ENCODE measurements at regions not wholly inside any gene's neighbourhood (a gene's known extent, or its start where the extent isn't known, plus 50 kb on each side); places are given as distances from the start of the nearest gene placed in this dataset.
"Not testable (repeated sequence)": the region's sequence is repeated elsewhere in the genome, so short reads cannot be mapped to it uniquely, and the experiment has no call there.

DNA sequence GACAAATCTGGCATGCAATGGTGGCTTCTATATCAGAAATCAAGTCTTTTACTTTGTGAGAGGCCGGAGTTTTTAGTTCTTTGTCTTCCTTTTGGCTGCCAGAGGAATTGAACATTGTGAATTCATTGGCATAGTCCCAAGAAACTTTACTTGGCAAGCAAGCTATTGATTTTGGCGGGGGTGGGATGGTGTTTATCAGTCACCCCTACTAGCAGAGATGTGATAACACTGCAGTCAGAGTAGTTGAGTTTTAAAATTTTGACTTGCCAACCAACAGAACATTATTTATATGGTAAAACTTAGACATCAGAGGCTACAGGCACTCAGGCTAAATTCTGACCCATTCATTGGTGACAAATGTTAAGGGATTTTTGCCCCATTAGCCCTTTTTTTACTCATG, 129.7 kb downstream of the FAM72C start:
- not testable (repeated sequence) for DNase-seq (ENCODE audit: low read depth)

DNA sequence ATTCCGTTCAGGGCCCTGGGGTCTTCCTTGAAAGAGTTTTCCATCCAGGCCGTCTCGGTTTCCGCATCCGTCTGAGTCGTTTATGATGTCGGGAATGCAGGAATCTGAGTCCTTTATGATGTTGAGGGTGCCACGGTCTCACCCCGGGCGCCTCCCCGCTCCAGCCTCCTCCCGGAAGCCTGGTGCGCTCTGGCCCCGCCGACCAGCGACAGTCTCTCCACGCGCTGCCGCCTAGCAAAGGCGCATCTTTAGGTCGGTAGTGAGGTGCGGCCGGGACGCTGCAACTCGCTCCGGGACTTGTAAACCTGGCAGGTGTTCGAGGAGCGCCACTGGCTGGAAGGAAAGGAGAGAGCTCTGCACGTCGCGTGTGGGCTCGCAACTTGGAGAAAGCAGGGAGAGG, 132.6 kb downstream of the FAM72C start:
- DNase-seq (ENCODE audit: low read depth) = not testable (repeated sequence)

DNA sequence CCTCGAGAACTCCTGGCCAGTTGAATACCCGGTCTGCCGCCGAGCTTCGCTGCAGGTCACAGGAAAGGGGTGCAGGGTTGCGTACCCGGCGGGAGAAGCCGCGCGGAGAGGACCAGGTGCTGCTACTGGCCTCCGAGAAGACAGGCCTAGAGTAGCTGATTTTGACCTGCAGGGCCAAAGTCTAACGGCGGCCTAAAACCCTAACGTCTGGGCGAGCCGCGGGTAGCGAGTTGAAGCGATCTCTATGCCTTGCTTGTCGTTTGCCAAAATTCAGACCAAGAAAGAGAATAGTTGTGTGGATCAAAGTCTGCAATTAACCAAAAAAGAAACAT, 133.2 kb downstream of the FAM72C start:
- DNase-seq (ENCODE audit: low read depth) = not testable (repeated sequence)

DNA sequence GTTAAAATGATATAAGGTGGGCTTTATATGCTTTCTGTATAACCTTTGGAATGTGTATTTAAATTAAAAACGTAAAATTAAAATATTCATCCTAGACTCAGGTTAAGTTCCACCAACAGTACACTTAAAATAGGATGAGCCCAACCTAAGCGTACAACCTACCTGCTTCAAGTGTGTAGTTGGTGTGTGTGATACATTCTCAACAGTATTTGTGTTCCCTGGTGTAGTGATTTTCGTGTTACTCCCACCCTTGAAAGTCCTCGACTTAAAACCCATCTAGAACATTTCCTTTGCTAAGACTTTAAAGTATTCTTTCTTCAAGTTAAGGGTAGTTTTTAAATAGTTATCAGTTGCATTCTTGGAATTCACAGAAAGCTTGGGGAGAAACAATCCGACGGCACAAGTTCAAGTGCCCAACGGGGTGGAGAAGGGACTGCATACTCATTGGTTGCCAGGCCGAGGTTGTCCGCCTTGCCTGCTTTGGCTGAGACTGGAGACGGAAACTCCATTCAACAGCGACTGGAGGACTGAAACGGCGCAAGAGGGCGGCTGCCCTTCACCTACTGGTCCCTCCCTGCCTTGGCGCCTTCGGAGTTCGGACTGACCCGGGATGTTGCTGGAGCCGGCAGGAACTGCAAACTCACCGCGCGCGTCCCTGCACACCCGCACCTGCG, 133.7 kb downstream of the FAM72C start:
- not testable (repeated sequence) for DNase-seq (ENCODE audit: low read depth)

DNA sequence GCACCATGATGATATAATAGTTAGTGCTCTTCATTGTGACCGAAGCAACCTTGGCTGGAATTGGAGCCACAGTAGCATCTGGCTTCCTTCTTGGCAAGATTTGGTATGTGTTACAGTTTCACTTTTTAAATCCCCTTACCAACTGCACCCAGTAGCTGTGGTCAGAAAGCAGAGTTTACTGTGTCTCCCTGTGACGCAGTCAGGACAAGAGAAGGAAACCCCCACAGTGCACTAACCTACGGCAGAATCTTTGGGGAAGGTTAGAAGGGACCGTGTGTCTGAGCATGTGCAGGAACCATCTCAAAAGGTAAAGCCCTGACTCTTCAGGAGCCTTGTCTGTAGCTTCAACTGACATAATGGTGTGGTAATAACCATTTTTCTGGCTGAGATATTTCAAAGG, 138.4 kb downstream of the FAM72C start:
- DNase-seq (ENCODE audit: low read depth) = not testable (repeated sequence)

DNA sequence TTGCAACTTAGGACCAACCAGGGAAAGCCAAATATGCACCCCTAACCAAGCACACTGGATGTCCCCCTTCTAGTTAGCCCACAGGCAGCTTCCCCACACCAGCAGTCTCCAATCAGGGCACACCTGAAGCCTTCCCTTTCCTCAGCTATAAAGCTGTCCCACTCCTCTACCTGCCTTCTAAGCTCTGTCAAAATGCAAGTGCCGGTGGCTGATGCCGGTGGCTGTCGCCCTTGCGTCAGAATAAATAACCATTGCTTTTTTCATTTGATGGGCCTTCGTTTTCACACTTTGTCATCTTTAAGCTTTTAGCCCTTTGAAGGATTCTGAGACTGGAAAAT, 139.4 kb downstream of the FAM72C start:
- not testable (repeated sequence) for DNase-seq (ENCODE audit: low read depth)

DNA sequence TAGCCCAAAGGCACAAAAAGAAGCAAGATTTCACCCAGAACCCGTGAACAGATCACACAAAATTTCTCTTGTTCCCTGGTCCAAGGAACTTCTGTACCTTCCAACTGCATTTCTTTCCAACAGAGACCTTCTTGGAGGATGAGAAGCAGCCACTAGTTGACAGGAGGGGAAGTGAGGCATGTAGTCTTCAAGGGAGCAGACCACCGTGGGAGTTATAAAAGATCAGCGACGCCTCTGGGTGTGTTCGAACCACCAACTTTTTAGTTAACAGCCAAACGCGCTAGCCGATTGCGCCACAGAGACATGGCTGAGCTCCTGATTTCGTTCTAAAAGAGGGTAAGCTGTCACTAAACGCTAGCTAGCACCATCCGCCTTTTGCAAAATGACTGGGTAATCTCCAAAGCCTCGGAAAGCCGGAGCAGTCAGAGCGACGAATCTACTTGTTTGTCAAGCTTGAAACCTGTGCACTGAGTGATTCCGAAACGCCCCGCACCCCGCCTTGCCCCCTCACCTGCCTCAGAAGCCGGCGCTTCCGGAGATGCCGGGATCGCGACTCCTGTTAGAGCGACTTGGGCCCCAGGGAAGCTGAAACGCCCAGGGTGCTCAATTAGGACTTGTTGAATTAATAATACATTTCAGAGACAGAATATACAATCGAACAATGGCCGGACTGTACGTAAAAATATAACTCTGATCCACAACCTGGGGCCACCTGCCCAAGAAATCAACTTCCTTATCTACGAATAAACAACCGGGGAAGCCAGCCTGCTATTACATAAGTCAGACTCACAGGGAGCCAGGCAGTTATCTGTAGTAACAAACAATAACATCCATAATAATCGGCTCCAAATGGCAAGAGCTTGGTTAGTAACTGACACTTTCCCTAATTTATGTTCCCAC, 140.1 kb downstream of the FAM72C start:
- DNase-seq (ENCODE audit: low read depth) = not testable (repeated sequence)

DNA sequence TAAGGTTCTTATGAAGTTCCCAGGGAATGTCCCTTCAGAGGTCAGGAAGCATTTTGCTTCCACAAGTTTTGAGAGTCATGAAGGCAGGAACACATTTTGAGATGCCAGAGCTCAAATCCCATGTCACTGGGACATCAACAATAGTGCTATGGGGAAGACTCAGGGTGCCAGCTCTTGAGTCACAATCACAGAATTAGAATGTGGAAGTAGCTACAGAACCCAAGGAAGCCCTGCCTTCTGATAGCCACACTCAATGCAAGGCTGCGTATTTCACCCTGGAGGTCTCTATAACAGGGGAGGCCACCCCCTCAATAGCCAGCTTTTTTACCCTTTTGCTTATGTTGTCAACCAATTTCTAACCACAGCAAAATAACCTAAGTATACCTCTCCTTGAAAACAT, 145.6 kb downstream of the FAM72C start:
- not testable (repeated sequence) for DNase-seq (ENCODE audit: low read depth)

DNA sequence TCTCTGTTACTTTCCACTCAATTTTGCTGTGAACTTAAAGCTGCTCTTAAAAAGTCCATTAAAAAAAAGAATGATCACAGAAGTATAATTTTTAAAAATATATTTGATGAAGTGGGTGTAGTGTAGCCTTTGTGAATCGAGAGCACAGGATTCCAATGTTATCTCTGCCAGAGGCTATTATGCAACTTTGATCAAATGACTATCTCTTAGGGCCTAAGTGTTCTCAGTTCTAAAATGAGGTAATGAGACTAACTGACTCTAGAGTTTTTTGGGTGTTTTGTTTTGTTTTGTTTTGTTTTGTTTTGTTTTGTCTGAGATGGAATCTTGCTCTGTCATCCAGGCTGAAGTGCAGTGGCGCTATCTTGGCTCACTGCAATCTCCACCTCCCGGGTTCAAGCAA, 147.5 kb downstream of the FAM72C start:
- not testable (repeated sequence) for DNase-seq (ENCODE audit: low read depth)

DNA sequence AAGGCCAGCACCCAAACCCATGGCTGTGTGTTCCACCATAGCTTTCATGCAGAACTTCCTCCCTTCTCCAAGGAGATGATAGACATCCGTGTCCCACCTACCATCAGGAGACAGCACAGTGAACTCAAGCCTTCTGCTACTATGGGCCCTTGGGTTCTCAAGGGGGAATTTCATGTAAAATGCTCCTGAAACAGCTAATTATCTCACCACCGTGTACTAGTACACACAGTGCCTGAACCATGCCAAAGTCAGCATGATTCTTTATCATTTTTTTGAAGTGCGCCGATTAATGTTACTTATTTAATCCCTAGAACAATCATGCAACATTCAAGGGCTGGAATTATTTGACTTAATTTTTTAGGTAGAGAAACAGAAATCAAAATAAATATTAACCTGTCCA, 151.7 kb downstream of the FAM72C start:
- DNase-seq (ENCODE audit: low read depth) = not testable (repeated sequence)

DNA sequence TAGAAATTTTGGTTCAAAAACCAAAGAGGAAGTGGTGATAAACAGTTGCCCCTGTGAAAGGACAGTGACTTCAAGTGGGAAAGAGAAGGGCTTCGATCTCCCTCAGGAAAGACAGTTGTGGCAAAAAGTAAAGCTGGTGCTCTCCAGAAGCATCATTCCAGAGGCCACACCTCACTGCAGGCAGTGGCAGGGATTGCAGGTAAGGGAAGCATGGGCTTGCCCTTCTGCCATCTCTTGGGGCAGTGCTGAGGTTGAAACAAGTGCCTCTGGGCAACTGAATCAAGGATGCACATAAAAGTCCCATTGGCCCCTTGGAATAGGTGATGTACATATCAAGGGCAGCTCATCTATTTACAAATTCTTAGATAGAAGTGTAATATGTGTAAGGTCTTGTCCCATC, 155.4 kb downstream of the FAM72C start:
- DNase-seq (ENCODE audit: low read depth) = not testable (repeated sequence)

DNA sequence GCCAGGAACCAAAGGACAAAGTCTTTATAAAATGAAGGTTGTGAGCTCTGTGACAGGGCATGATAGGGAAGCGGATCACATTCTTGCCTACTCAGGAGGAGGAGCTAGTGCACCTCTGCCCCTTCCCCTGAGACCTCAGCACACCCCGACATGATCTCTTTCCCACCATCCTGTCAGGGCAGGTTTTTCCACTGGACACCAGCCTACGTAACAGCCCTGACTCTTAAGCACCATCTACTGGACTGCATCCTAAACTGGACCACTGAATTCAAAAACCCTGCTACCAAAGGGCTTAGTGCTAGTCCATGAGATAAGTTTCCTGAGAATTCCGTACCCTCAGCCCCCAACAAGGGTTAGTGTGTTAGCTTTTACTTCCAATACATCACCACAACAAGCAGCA, 166.4 kb downstream of the FAM72C start:
- DNase-seq (ENCODE audit: low read depth) = not testable (repeated sequence)

DNA sequence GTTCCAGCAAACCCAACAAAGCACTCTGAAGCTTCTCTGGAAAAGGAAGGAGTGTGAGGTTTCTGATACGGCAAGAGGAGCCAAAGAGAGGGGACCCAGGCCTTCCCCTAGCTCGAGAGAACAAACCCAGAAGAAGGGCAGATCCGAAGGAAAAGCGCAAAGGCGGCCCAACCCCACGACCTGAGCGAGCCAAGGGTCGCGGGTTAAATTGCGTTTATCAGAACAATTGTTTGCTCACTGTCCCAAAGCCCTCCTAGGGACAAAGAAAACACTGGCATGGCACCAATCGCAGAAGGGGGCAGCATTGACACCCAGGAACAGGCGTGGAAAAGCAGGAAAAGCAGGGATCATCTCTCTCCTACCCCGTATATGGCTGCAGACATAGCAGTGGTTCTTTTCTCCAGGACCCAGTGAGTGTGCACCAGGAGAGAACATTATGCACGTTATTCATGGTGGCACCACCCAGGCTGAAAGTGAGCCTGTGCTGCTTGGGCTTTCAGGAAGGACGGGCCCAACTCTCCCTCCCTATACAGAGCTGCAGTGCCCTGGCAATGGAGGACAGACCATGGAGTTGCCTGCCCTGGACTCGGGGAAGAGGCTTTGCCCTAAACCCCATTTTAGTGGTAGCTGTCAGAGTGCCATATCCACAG, 167.0 kb downstream of the FAM72C start:
- DNase-seq (ENCODE audit: low read depth) = not testable (repeated sequence)

DNA sequence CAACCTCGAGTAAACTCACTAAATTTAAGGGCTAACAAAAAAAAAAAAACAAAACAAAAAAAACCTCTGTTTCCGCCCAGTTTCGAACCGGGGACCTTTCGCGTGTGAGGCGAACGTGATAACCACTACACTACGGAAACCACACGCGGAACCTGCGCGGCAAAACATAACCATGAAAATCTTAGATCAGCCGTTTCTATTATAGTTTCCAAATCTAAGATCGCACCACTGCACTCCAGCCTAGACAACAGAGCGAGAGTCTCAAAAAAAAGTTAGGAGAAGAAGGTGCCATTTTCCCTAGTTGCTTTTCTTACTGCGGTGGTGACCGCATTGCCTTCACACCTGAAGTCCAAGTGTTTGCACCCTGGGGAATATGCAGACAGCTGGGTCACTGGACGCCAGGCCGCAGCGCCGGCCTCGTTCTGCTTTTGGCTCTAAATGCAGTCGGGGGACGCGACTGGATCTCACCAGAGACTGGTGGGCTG, 167.8 kb downstream of the FAM72C start:
- not testable (repeated sequence) for DNase-seq (ENCODE audit: low read depth)

DNA sequence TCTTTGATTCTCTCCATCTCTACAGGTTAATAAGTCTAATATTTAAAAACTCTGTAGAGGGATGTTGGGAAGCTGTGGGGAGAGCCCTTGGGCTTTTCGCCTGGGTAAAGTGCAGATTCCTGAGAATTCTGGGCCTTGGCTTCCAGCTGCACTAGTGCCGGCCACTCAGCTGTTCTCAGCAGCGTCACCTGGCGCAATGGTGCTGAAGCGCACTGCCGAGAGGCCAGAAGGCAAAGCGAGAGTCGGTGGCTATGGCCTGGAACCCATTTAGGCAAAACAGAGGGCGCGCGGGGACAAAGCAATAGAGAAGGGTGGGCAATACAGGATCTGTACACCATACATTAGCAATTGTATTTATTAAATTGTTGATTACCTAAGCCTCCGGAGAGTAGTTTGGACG, 168.7 kb downstream of the FAM72C start:
- DNase-seq (ENCODE audit: low read depth) = not testable (repeated sequence)

DNA sequence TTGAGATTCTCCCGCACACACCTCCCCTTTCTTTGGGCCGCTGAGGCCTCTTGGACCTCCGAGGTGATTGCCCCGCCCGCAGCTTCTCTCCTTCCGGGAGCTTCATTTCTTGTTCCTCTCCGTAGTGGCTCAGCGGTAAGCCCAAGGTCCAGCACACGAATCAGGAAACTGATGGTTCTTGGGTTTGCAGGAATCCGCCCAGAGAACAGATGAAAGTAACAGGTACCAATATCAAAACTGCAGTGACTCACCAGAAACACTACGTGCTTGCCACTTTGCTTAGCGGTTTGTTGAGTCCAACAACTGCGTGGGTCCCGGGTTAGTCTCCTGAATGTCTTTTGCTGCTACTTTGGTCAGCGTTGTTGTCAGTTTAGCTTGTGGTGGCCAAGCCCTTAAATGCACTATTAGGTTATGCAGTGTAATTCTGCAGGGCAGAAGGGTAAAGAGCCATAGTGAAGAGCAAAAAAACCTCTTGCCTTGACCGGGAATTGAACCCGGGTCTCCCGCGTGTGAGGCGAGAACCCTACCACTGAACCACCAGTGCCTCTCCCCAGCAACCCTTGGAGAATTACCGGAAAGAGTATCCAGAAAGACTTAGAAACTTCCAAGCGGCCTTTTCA, 172.1 kb downstream of the FAM72C start:
- DNase-seq (ENCODE audit: low read depth) = not testable (repeated sequence)

DNA sequence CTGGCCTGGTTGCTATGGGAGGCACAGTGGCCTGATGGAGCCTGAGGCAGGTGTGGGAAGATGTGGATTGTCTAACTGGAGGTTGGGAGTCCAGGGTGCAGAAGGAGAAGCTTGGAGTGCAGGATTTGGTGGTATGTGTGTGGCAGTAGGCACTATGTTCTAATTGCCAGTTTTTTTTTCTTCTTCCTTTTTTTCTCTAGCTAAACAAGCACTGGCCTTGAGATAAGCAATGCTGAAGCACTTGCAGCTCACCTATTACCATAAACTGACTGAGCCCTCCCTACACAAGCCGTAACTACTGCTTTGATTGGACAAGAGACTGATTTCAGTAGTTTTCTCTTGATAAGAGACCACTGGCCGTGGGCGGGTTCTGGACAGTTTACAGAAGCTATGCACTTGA, 175.4 kb downstream of the FAM72C start:
- DNase-seq (ENCODE audit: low read depth) = not testable (repeated sequence)

DNA sequence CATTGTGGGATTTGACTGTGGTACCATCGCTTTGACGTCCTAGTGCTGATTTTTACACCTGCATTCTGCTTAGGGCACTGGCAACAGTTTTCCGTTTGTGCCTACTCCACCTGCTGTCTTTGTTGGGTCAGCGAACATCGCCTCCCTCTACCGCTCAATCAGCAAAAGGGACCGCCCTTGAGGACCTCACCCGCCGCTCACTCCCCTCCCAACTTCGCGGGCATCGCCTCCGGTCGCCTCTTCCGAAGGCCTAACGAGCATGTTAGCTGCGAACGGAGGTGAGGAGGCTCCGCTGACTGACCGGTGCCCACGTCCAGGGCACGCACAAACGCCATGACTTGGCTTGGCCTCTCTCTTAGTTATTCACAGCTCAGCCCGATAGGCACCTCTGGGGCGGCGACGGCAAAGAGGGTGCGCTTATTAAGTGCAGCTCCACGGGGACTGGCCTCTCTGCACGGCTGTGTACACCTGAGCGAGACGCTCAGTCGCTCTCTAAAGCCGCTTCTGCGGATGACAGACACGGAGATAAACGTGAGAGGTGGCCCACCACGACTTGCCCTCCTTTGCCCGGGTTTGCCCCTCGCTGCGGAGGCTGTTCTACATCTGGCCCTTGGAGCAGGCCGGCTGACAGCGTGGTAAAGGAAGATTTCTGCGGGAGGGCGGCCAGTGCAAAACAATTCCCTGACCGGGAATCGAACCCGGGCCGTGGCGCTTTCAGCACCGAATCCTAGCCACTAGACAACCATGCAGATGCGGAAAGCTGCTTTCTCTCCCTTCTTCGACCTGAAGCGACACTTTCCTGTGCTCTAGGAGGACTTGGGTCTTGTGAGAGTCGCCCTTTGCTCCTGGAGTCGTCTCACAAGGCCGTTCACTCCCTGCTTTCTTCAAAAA, 179.5 kb downstream of the FAM72C start:
- DNase-seq (ENCODE audit: low read depth) = not testable (repeated sequence)

DNA sequence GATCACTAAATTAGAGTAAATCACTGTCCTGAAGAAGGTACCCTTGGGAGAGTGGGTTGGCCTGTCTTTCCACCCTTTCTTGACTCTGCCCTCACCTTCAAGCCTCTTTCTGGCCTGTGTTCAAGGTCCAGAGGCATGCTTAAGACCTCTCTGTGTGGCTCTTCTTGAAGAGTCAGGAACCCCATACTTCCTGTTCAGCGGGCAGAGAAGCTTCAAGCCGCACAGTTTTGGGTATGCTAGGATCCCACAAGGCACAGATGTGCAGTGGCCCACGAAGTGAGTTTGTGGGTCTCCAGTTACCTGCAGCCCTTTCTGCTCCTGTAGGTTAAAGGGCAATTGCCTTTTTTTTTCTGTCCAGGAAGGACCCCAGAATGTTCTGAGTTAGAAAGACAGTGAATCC, 185.4 kb downstream of the FAM72C start:
- not testable (repeated sequence) for DNase-seq (ENCODE audit: low read depth)

DNA sequence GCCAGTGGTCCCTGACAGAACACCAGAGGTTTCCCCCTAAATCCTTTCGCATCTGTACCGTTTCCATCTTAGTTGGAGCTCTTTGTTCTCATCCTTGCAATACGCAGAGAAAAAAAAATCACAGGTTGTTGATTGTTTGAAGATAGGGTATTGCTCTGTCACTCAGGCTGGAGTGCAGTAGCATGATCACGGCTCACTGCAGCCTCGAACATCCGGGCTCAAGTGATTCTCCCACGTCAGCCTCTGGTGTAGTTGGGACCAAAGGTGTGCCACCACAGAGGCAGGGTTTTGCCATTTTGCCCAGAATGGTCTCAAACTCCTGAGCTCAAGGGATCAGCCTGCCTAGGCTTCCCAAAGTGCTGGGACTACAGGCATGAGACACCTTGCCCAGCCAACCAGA, 185.9 kb downstream of the FAM72C start:
- DNase-seq (ENCODE audit: low read depth) = not testable (repeated sequence)

DNA sequence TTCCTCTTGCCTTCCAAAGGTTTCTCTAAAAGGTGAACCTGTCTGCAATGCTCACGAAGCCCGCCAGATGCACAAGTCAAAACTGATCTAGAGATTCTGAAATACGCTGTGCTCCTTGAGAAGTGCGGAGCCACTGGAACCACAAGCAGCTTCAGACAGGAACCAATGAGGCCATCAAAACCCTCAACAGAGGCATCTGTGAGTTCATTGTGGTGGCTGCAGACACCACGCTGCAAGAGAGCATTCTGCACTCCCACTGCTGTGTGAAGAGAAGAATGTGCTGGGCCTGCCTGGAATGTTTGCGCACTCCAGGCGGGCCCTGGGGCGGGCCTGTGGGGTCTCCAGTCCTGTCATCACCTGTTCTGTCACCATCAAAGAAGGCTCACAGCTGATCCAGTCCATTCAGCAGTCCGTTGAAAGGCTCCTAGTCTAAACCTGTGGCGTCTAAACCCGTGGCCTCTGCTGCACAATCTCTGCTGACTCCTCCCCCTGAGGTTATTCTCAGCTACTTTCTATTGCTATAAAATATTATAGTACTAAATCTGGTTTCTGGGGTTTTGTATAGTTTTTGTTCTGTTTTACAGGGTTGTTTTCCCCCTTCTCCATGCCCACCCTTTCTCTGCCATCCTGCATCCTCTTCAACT, 187.4 kb downstream of the FAM72C start:
- not testable (repeated sequence) for DNase-seq (ENCODE audit: low read depth)
